Left colon (tissue), 2 donors: ENCODE measurements at regions not wholly inside any gene's neighbourhood (a gene's known extent, or its start where the extent isn't known, plus 50 kb on each side); places are given as distances from the start of the nearest gene placed in this dataset.

Source experiments
- ATAC-seq: fragments of 200-7000 bp; cut with Tn5 transposase; one replicate; pipeline ENCODE4 v1.9.1; 2020; ENCODE audit warnings: mild to moderate bottlenecking, moderate library complexity
- DNase-seq, 2 donors: peaks; one replicate each; pipeline ENCODE4 v3.0.0-alpha.2; 2020
- intact Hi-C, 2 donors: fragments of 100-400 bp; cut with DNase I in 1 of 2; cut with micrococcal nuclease in 1 of 2; formaldehyde crosslinking; loops; one replicate each; pipeline versions ENCODE4 v1.11.2 to v1.14.0; 2022; cut with DNase I, micrococcal nuclease
- donor health status: DM: no; HTN: no; CAD: no.
- donor health status: DM: yes; HTN: yes; CAD: no.

- no peak for DNase-seq
- no peak for ATAC-seq
- intact Hi-C loops: no loop called here
Observed at GRCh38 chr4:67141586-67141985, 403.7 kb downstream of the CENPC start.

GRCh38 chr4:67134616-67135015 lies 410.7 kb downstream of the CENPC start:
- intact Hi-C loops: no loop called here
- no peak for ATAC-seq
- DNase-seq: no peak

- intact Hi-C loops: no loop called here
- DNase-seq (no peak), ATAC-seq (no peak)
Observed at GRCh38 chr4:67133162-67133561, 412.1 kb downstream of the CENPC start.

GRCh38 chr4:67131224-67131623 lies 414.1 kb downstream of the CENPC start:
- ATAC-seq: no peak
- DNase-seq: no peak
- intact Hi-C loops: no loop called here

- DNase-seq: no peak
- intact Hi-C loops: no loop called here
- ATAC-seq: no peak
Observed at GRCh38 chr4:67130411-67130810, 414.9 kb downstream of the CENPC start.

GRCh38 chr4:67126570-67126969 lies 418.7 kb downstream of the CENPC start:
- ATAC-seq: no peak
- intact Hi-C loops: no loop called here

GRCh38 chr4:67125636-67126514 lies 419.4 kb downstream of the CENPC start:
- DNase-seq (no peak), ATAC-seq (no peak)
- intact Hi-C loops: no loop called here

More at GRCh38 chr4:67126570-67126969, 418.7 kb downstream of the CENPC start:
- no peak for DNase-seq

GRCh38 chr4:67124716-67125115 lies 420.6 kb downstream of the CENPC start:
- no peak for DNase-seq
- ATAC-seq: no peak
- intact Hi-C loops: no loop called here

GRCh38 chr4:67122029-67122428 lies 423.3 kb downstream of the CENPC start:
- intact Hi-C loops: no loop called here
- no peak for ATAC-seq
- DNase-seq: no peak

GRCh38 chr4:67120369-67120768 lies 424.9 kb downstream of the CENPC start:
- intact Hi-C loops: no loop called here
- no peak for ATAC-seq
- no peak for DNase-seq

GRCh38 chr4:67109276-67109675 lies 436.0 kb downstream of the CENPC start:
- ATAC-seq (no peak), DNase-seq (no peak)
- intact Hi-C loops: no loop called here

- DNase-seq (no peak), ATAC-seq (no peak)
- intact Hi-C loops: no loop called here
Observed at GRCh38 chr4:67106861-67107460, 438.3 kb downstream of the CENPC start.

GRCh38 chr4:67104145-67104544 lies 441.2 kb downstream of the CENPC start:
- no peak for ATAC-seq
- intact Hi-C loops: no loop called here

GRCh38 chr4:67103001-67103747 lies 442.1 kb downstream of the CENPC start:
- ATAC-seq: no peak
- intact Hi-C loops: no loop called here
- DNase-seq: no peak

More at GRCh38 chr4:67104145-67104544, 441.2 kb downstream of the CENPC start:
- DNase-seq: no peak

GRCh38 chr4:67101612-67102011 lies 443.7 kb downstream of the CENPC start:
- no peak for ATAC-seq
- DNase-seq: no peak
- intact Hi-C loops: no loop called here

- no peak for ATAC-seq
- intact Hi-C loops: no loop called here
- DNase-seq: no peak
Observed at GRCh38 chr4:67092351-67092750, 453.0 kb downstream of the CENPC start.

- intact Hi-C loops: no loop called here
- no peak for ATAC-seq
- no peak for DNase-seq
Observed at GRCh38 chr4:67091673-67092072, 453.6 kb downstream of the CENPC start.

- DNase-seq: peak in 1 of 2 donors; percentile 56
- intact Hi-C loops: no loop called here
- no peak for ATAC-seq
Observed at GRCh38 chr4:67087897-67088296, 457.4 kb downstream of the CENPC start.

GRCh38 chr4:67084783-67085182 lies 460.5 kb downstream of the CENPC start:
- no peak for DNase-seq
- ATAC-seq: no peak
- intact Hi-C loops: no loop called here

GRCh38 chr4:67083496-67083895 lies 461.8 kb downstream of the CENPC start:
- no peak for DNase-seq
- intact Hi-C loops: no loop called here
- no peak for ATAC-seq
